H9 (cell line): ENCODE measurements at regions not wholly inside any gene's neighbourhood (a gene's known extent, or its start where the extent isn't known, plus 50 kb on each side); places are given as distances from the start of the nearest gene placed in this dataset.

ENCODE experiments used
- DNase-seq: peaks from one replicate; pipeline ENCODE4 v3.0.0-alpha.2; 2017
- H2AFZ ChIP-seq: one replicate; pipeline ENCODE4 v1.6.1; 2013; ENCODE audit warnings: mild to moderate bottlenecking, low read length, control low read depth, moderate library complexity
- H2AK5ac ChIP-seq: 2 replicates; pipeline ENCODE4 v1.6.1; 2013; ENCODE audit warnings: low read length, control low read depth, mixed read lengths; ENCODE audit not compliant: insufficient read length
- H2BK120ac ChIP-seq: one replicate; pipeline ENCODE4 v1.6.1; 2013; ENCODE audit warnings: low read depth, mild to moderate bottlenecking, low read length, control low read depth, inconsistent platforms; ENCODE audit not compliant: poor library complexity, severe bottlenecking
- H2BK12ac ChIP-seq: 2 replicates; pipeline ENCODE4 v1.6.1; 2013; ENCODE audit warnings: low read length, control low read depth, mixed read lengths, low read depth; ENCODE audit not compliant: insufficient read length
- H2BK15ac ChIP-seq: 2 replicates; pipeline ENCODE4 v1.6.1; 2013; ENCODE audit warnings: low read depth, low read length, control low read depth
- H2BK20ac ChIP-seq: one replicate; pipeline ENCODE4 v1.6.1; 2013; ENCODE audit warnings: low read depth, mild to moderate bottlenecking, low read length, control low read depth, inconsistent platforms; ENCODE audit not compliant: poor library complexity, severe bottlenecking
- H2BK5ac ChIP-seq: 2 replicates; pipeline ENCODE4 v1.6.1; 2013; ENCODE audit warnings: low read length, control low read depth, mixed read lengths; ENCODE audit not compliant: insufficient read length
- H3K14ac ChIP-seq: 2 replicates; pipeline ENCODE4 v1.6.1; 2013; ENCODE audit warnings: low read length, control low read depth; ENCODE audit not compliant: insufficient read depth
- H3K18ac ChIP-seq: 2 replicates; pipeline ENCODE4 v1.6.1; 2013; ENCODE audit warnings: low read depth, mild to moderate bottlenecking, mixed read lengths, low read length, control low read depth; ENCODE audit not compliant: insufficient read length
- H3K23ac ChIP-seq: 2 replicates; pipeline ENCODE4 v1.6.1; 2013; ENCODE audit warnings: low read length, control low read depth, mixed read lengths, low read depth; ENCODE audit not compliant: insufficient read length
- H3K23me2 ChIP-seq: 2 replicates; pipeline ENCODE4 v1.6.1; 2013; ENCODE audit warnings: low read depth, mild to moderate bottlenecking, mixed read lengths, low read length, control low read depth; ENCODE audit not compliant: insufficient read length, poor library complexity, severe bottlenecking
- H3K27ac ChIP-seq: 2 replicates; pipeline ENCODE4 v1.5.1; 2013; ENCODE audit warnings: low read length, control low read depth, mixed read lengths, low read depth; ENCODE audit not compliant: insufficient read length
- H3K27me3 ChIP-seq: 2 replicates; pipeline ENCODE4 v1.6.1; 2013; ENCODE audit warnings: low read length, control low read depth, inconsistent platforms; ENCODE audit not compliant: insufficient read depth
- H3K4ac ChIP-seq: 2 replicates; pipeline ENCODE4 v1.6.1; 2013; ENCODE audit warnings: low read depth, mild to moderate bottlenecking, control low read depth, inconsistent platforms, low read length, moderate library complexity
- H3K4me1 ChIP-seq: 2 replicates; pipeline ENCODE4 v1.6.1; 2013; ENCODE audit warnings: low read length, control low read depth, inconsistent platforms; ENCODE audit not compliant: insufficient read depth
- H3K4me2 ChIP-seq: 2 replicates; pipeline ENCODE4 v1.6.1; 2013; ENCODE audit warnings: low read length, control low read depth, mixed read lengths; ENCODE audit not compliant: insufficient read length, insufficient read depth
- H3K56ac ChIP-seq: 2 replicates; pipeline ENCODE4 v1.6.1; 2013; ENCODE audit warnings: low read depth, mild to moderate bottlenecking, mixed read lengths, low read length, control low read depth; ENCODE audit not compliant: insufficient read length
- H3K79me1 ChIP-seq: 2 replicates; pipeline ENCODE4 v1.6.1; 2013; ENCODE audit warnings: low read depth, mild to moderate bottlenecking, moderate library complexity, low read length, control low read depth, inconsistent platforms; ENCODE audit not compliant: insufficient read depth, poor library complexity, severe bottlenecking
- H3K79me2 ChIP-seq: 2 replicates; pipeline ENCODE4 v1.6.1; 2013; ENCODE audit warnings: low read length, control low read depth, inconsistent platforms; ENCODE audit not compliant: insufficient read depth
- H3K9ac ChIP-seq: 2 replicates; pipeline ENCODE4 v1.6.1; 2013; ENCODE audit warnings: low read length, control low read depth, mixed read lengths; ENCODE audit not compliant: insufficient read length; ENCODE audit errors: extremely low read depth
- H3K9me3 ChIP-seq: one replicate; pipeline ENCODE4 v1.6.1; 2013; ENCODE audit warnings: low read depth, low read length, inconsistent platforms; ENCODE audit not compliant: control insufficient read depth
- H3T11ph ChIP-seq: one replicate; pipeline ENCODE4 v1.6.1; 2013; ENCODE audit warnings: mild to moderate bottlenecking, low read length, control low read depth, inconsistent platforms
- H4K20me1 ChIP-seq: one replicate; pipeline ENCODE4 v1.6.1; 2013; ENCODE audit not compliant: control insufficient read depth, insufficient read length, insufficient read depth
- H4K5ac ChIP-seq: 2 replicates; pipeline ENCODE4 v1.6.1; 2013; ENCODE audit warnings: low read depth, mild to moderate bottlenecking, mixed read lengths, low read length, control low read depth; ENCODE audit not compliant: insufficient read length
- H4K8ac ChIP-seq: replicated peaks from 2 replicates; pipeline ENCODE4 v1.6.1; 2013; ENCODE audit warnings: low read length, control low read depth, mixed read lengths, low read depth; ENCODE audit not compliant: insufficient read length
- H4K91ac ChIP-seq: 2 replicates; pipeline ENCODE4 v1.6.1; 2013; ENCODE audit warnings: low read depth, mild to moderate bottlenecking, moderate library complexity, mixed read lengths, low read length, control low read depth; ENCODE audit not compliant: insufficient read length
- H3K27ac Mint-ChIP-seq, 3 experiments: 2 replicates in 2 of 3; 3 replicates in 1 of 3; pipeline ENCODE4 v1.8.0; 2020 to 2021; ENCODE audit warnings: mixed read lengths in 3 of 3, mild to moderate bottlenecking in 1 of 3, moderate library complexity in 1 of 3
- H3K27me3 Mint-ChIP-seq: 2 replicates; pipeline ENCODE4 v1.8.0; 2021; ENCODE audit warnings: low read depth, mild to moderate bottlenecking, moderate library complexity, mixed read lengths
- H3K36me3 Mint-ChIP-seq, 3 experiments: 2 replicates in 2 of 3; 3 replicates in 1 of 3; pipeline ENCODE4 v1.8.0; 2020 to 2021; ENCODE audit warnings: low read depth in 3 of 3, mixed read lengths in 3 of 3; ENCODE audit not compliant: insufficient read depth in 1 of 3
- H3K4me1 Mint-ChIP-seq, 2 experiments: 2 replicates each; pipeline ENCODE4 v1.8.0; 2020; ENCODE audit warnings: mixed read lengths in 2 of 2
- H3K4me3 Mint-ChIP-seq, 2 experiments: 2 replicates in 1 of 2; 3 replicates in 1 of 2; pipeline ENCODE4 v1.8.0; 2020 to 2021; ENCODE audit warnings: mild to moderate bottlenecking in 2 of 2, mixed read lengths in 2 of 2, moderate library complexity in 1 of 2
- H3K9me3 Mint-ChIP-seq, 2 experiments: 2 replicates in 1 of 2; 3 replicates in 1 of 2; pipeline ENCODE4 v1.8.0; 2020; ENCODE audit warnings: mild to moderate bottlenecking in 2 of 2, mixed read lengths in 2 of 2, moderate library complexity in 1 of 2
- WGBS: extraction: QIAGEN DNeasy Blood & Tissue Kit; methylation state at CpG from one replicate; pipeline ENCODE4 v1.1.7; 2013; ENCODE audit warnings: missing lambda C conversion rate, low lambda C conversion rate, mixed read lengths; ENCODE audit not compliant: insufficient read length; ENCODE audit errors: extremely low coverage; 5-methylcytosine and 5-hydroxymethylcytosine counted together
- TF ChIP-seq, protein P1 (sequence below): fragments of 200-600 bp; sonication (generic); conservative IDR thresholded peaks from 3 replicates; pipeline ENCODE4 v1.8.0; 2021; ENCODE audit warnings: antibody characterized with exemption, mild to moderate bottlenecking

DNA sequence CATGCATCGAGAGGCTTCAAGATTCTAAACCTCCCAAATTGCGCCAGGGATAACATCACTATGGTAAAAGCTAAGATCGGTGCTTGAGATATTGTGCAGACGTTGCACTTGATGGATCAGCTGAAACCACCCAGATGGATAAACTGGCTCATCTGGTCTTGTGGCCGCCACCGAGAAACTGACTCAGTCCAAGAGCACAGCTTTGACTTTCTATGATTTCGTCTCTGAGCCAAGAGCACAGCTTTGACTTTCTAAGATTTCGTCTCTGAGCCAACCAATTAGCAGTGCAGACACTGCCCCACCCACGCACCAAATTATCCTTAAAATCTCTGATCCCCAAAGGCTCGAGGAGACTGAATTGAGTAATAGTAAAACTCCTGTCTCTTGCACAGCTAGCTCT lies 687.2 kb downstream of the FAM133A start:
- no peak overlapping the region for H3K14ac ChIP-seq
- H4K20me1 ChIP-seq = no peaks in the 10 kb centered on the region
- peaks cover 8 to 38% of the 10 kb centered on the region in 2 experiments; a peak in 4 of 5 replicates for H3K9me3 Mint-ChIP-seq
- H3K4me2 ChIP-seq = no peak overlapping the region
- H2AK5ac ChIP-seq = no peak overlapping the region
- no peak overlapping the region for H3K9ac ChIP-seq
- TF ChIP-seq, protein P1, sequence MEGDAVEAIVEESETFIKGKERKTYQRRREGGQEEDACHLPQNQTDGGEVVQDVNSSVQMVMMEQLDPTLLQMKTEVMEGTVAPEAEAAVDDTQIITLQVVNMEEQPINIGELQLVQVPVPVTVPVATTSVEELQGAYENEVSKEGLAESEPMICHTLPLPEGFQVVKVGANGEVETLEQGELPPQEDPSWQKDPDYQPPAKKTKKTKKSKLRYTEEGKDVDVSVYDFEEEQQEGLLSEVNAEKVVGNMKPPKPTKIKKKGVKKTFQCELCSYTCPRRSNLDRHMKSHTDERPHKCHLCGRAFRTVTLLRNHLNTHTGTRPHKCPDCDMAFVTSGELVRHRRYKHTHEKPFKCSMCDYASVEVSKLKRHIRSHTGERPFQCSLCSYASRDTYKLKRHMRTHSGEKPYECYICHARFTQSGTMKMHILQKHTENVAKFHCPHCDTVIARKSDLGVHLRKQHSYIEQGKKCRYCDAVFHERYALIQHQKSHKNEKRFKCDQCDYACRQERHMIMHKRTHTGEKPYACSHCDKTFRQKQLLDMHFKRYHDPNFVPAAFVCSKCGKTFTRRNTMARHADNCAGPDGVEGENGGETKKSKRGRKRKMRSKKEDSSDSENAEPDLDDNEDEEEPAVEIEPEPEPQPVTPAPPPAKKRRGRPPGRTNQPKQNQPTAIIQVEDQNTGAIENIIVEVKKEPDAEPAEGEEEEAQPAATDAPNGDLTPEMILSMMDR = no peak
- no peaks in the 10 kb centered on the region for H3K23me2 ChIP-seq
- no peak overlapping the region for H3K27ac Mint-ChIP-seq
- H3K79me1 ChIP-seq = no peaks in the 10 kb centered on the region
- no peak overlapping the region for H3T11ph ChIP-seq
- no peak overlapping the region for H2BK15ac ChIP-seq
- H3K4me1 Mint-ChIP-seq = peaks cover 23 to 31% of the 10 kb centered on the region in 2 experiments
- no peak overlapping the region for H2BK5ac ChIP-seq
- no peak overlapping the region for H3K18ac ChIP-seq
- WGBS = no CpG with 5 or more reads among the region's 10 CpGs
- H2AFZ ChIP-seq = no peak overlapping the region
- no peak overlapping the region for H4K5ac ChIP-seq
- no peaks in the 10 kb centered on the region for H3K27me3 ChIP-seq
- H2BK120ac ChIP-seq = no peak overlapping the region
- no peak overlapping the region for H3K56ac ChIP-seq
- H3K23ac ChIP-seq = no peak overlapping the region
- peaks cover 11% of the 10 kb centered on the region for H3K9me3 ChIP-seq
- no peak overlapping the region for H4K8ac ChIP-seq
- no peak overlapping the region for H3K4me3 Mint-ChIP-seq
- peaks cover 4% of the 10 kb centered on the region; the same call in 1 of the 2 replicates for H3K4me1 ChIP-seq
- no peak overlapping the region for H3K27ac ChIP-seq
- H3K79me2 ChIP-seq = no peaks in the 10 kb centered on the region
- no peak for DNase-seq
- no peak overlapping the region for H2BK12ac ChIP-seq
- no peaks in the 10 kb centered on the region for H3K27me3 Mint-ChIP-seq
- H4K91ac ChIP-seq = no peak overlapping the region
- no peak overlapping the region for H2BK20ac ChIP-seq
- H3K4ac ChIP-seq = no peak overlapping the region
- H3K36me3 Mint-ChIP-seq = peaks cover 27 to 59% (median 27%) of the 10 kb centered on the region in 3 experiments
